ENCODE measurements at regions not wholly inside any gene's neighbourhood (a gene's known extent, or its start where the extent isn't known, plus 50 kb on each side); places are given as distances from the start of the nearest gene placed in this dataset.

DNA sequence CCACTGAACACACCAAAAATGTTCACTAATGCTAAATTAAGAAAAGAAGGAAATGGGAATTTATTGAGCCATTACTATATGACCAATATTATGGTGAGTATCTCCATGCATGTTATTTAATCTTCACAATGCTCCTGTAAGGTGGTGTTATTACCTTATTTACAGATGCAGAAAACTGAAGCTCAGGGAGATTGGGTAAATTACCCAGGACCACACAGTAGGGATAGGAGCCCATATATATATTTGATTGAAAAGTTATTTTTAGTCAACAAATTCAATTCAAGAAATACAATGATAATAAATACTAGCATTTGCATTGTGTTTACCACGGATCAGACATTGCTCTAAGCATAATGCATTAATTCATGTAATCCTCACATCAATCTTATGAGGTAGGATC is 202.2 kb upstream of the FBXO11 start:
- H3K27ac ChIP-seq (ENCODE audit: low read depth, low read length) = no peak overlapping the region
- intact Hi-C loops (cut with micrococcal nuclease) = loop anchor here in 1 of 2 donors (5.0 kb wide), 1 partner anchor 706 kb away; the partner anchor contains the start of gene MSH2

DNA sequence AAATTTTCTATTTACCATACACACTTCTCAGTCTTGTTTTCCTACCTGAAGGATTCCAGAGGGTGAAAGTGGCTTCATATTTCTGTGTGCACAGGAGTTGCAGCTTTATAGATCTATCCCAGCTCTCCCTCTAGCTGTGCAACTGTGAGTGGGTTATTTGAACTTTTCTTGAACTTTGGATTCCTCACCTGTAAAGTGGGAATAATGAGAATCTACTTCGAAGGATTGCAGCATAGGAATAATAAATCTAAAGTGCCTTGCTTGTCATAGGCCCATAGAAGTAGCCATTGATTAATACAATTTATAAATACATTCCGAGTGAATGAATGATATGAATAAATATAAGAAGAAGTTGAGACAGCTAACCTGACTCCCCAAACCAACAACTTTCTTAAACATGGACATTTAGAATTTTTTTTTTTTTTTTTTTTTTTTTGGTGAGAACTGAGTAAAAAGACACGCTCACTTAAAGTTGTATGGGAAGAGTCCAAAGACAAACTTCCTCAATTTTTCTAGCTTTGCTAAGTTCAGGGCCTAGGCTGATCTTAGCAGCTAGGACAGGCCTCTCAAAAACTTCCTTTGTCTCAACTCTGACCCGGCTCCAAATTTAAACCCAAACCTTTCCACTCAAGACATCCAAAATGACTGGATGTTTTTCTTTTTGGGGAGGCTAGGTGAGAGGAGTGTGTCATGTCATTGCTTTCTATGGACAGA is 203.3 kb upstream of the FBXO11 start:
- no peak overlapping the region for H3K4me3 Mint-ChIP-seq
- no peak for ATAC-seq
- peaks cover 14 to 41% (median 23%) of the 10 kb centered on the region in 7 donors for H3K4me1 Mint-ChIP-seq
- no peaks in the 10 kb centered on the region for H3K36me3 ChIP-seq (ENCODE audit: control insufficient read depth in 2 of 3, insufficient read depth in 3 of 3, low read length in 3 of 3)
- H3K27me3 ChIP-seq (ENCODE audit: control insufficient read depth in 2 of 2, insufficient read depth in 2 of 2, low read length in 2 of 2) = no peaks in the 10 kb centered on the region
- ChIA-PET POLR2A (no interaction called here), CTCF (interaction anchor here (0.6 to 2.4 kb wide), 5 partner anchors 214 to 316 kb away, joined by 3 to 11 read pairs (median 4); no protein-coding TSS in a partner anchor)
- H3K36me3 Mint-ChIP-seq = no peaks in the 10 kb centered on the region
- no peak overlapping the region for H3K27ac Mint-ChIP-seq
- H3K9me3 ChIP-seq (ENCODE audit: control insufficient read depth in 2 of 3, low read length in 3 of 3) = no peaks in the 10 kb centered on the region
- no peak overlapping the region for H3K27ac ChIP-seq (ENCODE audit: low read depth, low read length)
- no peak overlapping the region for H3K4me3 ChIP-seq (ENCODE audit: low read length)
- peaks cover 0 to 3% of the 10 kb centered on the region in 2 donors for H3K4me1 ChIP-seq (ENCODE audit: control insufficient read depth in 2 of 2, insufficient read depth in 2 of 2, low read length in 2 of 2)
- peaks cover 0 to 5% (median 0%) of the 10 kb centered on the region in 5 donors for H3K27me3 Mint-ChIP-seq
- intact Hi-C loops (cut with micrococcal nuclease) = loop anchor here in 1 of 2 donors (5.0 kb wide), 1 partner anchor 707 kb away; the partner anchor contains the start of gene MSH2
- H3K9me3 Mint-ChIP-seq = no peaks in the 10 kb centered on the region
- DNase-seq = no peak

More for the DNA sequence above, 202.2 kb upstream of the FBXO11 start:
- ATAC-seq = no peak
- no peak for DNase-seq
- Mint-ChIP-seq H3K4me1 (peaks cover 6 to 31% (median 17%) of the 10 kb centered on the region in 7 donors), H3K27ac (no peak overlapping the region), H3K27me3 (peaks cover 0 to 5% (median 0%) of the 10 kb centered on the region in 5 donors), H3K9me3 (no peaks in the 10 kb centered on the region), H3K36me3 (no peaks in the 10 kb centered on the region), H3K4me3 (no peak overlapping the region)
- Histone ChIP-seq H3K36me3 (ENCODE audit: control insufficient read depth in 2 of 3, insufficient read depth in 3 of 3, low read length in 3 of 3) (no peaks in the 10 kb centered on the region), H3K4me1 (ENCODE audit: control insufficient read depth in 2 of 2, insufficient read depth in 2 of 2, low read length in 2 of 2) (peaks cover 0 to 3% of the 10 kb centered on the region in 2 donors), H3K4me3 (ENCODE audit: low read length) (no peak overlapping the region), H3K27me3 (ENCODE audit: control insufficient read depth in 2 of 2, insufficient read depth in 2 of 2, low read length in 2 of 2) (no peaks in the 10 kb centered on the region), H3K9me3 (ENCODE audit: control insufficient read depth in 2 of 3, low read length in 3 of 3) (no peaks in the 10 kb centered on the region)
- ChIA-PET POLR2A (interaction anchor here (0.9 kb wide), 1 partner anchor 201 kb away, joined by 3 read pairs; no protein-coding TSS in a partner anchor), CTCF (interaction anchor here (0.5 to 2.4 kb wide), 6 partner anchors 202 to 773 kb away, joined by 3 to 27 read pairs (median 7); no protein-coding TSS in a partner anchor)

DNA sequence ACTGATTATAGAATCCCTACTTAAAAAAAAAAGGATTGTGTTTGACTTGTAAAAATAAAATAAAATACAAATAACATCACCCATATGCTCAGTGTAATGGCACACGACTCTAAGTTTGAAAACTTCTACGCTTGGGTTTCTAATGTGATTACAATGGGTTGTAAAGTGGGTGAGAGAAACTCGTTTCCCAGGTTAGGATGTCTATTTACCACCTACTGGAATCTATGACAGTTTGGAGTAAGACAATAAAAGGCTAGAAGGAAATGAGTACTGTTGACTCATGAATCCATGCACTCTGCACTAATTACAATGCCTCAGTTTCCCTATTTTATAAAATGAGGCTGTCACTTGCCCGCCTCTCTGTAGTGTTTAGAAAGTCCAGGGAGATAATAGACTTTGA is 204.0 kb upstream of the FOXN2 start:
- peak overlapping the region in 2 of 9 donors; percentile 41 to 83 for H3K27ac Mint-ChIP-seq
- POLR2A ChIA-PET = no interaction called here
- CTCF ChIA-PET = interaction anchor here (1.4 to 2.4 kb wide), 3 partner anchors 251 to 312 kb away, joined by 3 to 11 read pairs (median 10); no protein-coding TSS in a partner anchor

DNA sequence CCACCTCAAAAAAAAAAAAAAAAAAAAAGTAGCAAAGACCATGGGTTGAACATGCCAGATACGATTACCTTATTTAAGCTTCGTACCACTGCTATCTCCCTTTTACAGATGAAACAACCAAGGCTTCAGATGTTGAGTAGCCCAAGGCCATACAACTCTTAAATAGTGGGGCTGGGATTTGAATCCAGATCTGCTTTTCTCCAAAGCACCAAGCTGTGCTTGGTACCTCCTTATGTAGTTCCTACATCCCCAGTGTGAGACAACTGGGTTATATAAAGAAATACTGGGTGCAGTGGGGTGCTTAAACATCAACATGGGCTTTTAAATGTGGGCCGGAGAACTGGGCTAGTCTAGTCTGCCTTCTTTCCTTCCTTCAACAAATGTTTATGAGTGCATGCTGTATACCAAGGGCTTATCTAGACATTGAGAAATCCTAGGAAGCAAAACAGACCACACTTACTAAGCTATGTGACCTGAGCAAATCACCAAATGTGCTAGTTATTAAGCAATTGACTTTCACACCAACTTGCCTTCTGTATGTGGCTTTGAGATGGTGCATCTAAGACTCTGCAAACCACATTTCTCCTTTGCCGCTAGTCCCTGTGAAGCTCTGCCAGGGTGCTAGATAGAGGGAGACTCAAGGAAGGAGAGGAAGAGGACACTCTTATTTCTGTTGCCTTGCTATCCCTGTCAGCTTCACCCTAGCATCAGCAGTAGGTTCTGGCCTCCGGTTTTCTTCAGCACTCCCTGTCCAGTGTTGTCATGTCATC is 201.4 kb upstream of the FOXN2 start:
- Mint-ChIP-seq H3K27me3 (no peaks in the 10 kb centered on the region), H3K4me1 (peaks cover 4 to 29% (median 16%) of the 10 kb centered on the region in 7 donors), H3K36me3 (no peaks in the 10 kb centered on the region), H3K9me3 (no peaks in the 10 kb centered on the region), H3K4me3 (peak overlapping the region in 9 of 10 donors; percentile 8 to 91 (median 32)), H3K27ac (peak overlapping the region in 8 of 9 donors; percentile 21 to 82 (median 61))
- no peak overlapping the region for H3K4me3 ChIP-seq (ENCODE audit: low read length)
- no peaks in the 10 kb centered on the region for H3K27me3 ChIP-seq (ENCODE audit: control insufficient read depth in 2 of 2, insufficient read depth in 2 of 2, low read length in 2 of 2)
- ATAC-seq = peak; percentile 46
- POLR2A ChIA-PET = interaction anchor here (1.0 kb wide), 1 partner anchor 306 kb away, joined by 3 read pairs; no protein-coding TSS in a partner anchor
- no peaks in the 10 kb centered on the region for H3K9me3 ChIP-seq (ENCODE audit: control insufficient read depth in 2 of 3, low read length in 3 of 3)
- peaks cover 0 to 3% of the 10 kb centered on the region in 2 donors for H3K4me1 ChIP-seq (ENCODE audit: control insufficient read depth in 2 of 2, insufficient read depth in 2 of 2, low read length in 2 of 2)
- CTCF ChIA-PET = interaction anchor here (0.6 to 1.4 kb wide), 6 partner anchors 8 to 1582 kb away, joined by 3 to 8 read pairs (median 3); no protein-coding TSS in a partner anchor
- no peaks in the 10 kb centered on the region for H3K36me3 ChIP-seq (ENCODE audit: control insufficient read depth in 2 of 3, insufficient read depth in 3 of 3, low read length in 3 of 3)
- intact Hi-C loops (cut with micrococcal nuclease) = no loop called here
- no peak for DNase-seq
- no peak overlapping the region for H3K27ac ChIP-seq (ENCODE audit: low read depth, low read length)

More for the DNA sequence above, 204.0 kb upstream of the FOXN2 start:
- H3K36me3 Mint-ChIP-seq = no peaks in the 10 kb centered on the region
- H3K4me3 Mint-ChIP-seq = peak overlapping the region in 9 of 10 donors; percentile 88 to 93 (median 92)
- peaks cover 0 to 3% (median 0%) of the 10 kb centered on the region in 5 donors for H3K27me3 Mint-ChIP-seq
- Histone ChIP-seq H3K9me3 (ENCODE audit: control insufficient read depth in 2 of 3, low read length in 3 of 3) (no peaks in the 10 kb centered on the region), H3K4me1 (ENCODE audit: control insufficient read depth in 2 of 2, insufficient read depth in 2 of 2, low read length in 2 of 2) (peaks cover 0 to 3% of the 10 kb centered on the region in 2 donors), H3K36me3 (ENCODE audit: control insufficient read depth in 2 of 3, insufficient read depth in 3 of 3, low read length in 3 of 3) (no peaks in the 10 kb centered on the region), H3K27ac (ENCODE audit: low read depth, low read length) (no peak overlapping the region), H3K27me3 (ENCODE audit: control insufficient read depth in 2 of 2, insufficient read depth in 2 of 2, low read length in 2 of 2) (no peaks in the 10 kb centered on the region), H3K4me3 (ENCODE audit: low read length) (no peak overlapping the region)
- intact Hi-C loops (cut with micrococcal nuclease) = no loop called here
- no peak for ATAC-seq
- no peak for DNase-seq
- no peaks in the 10 kb centered on the region for H3K9me3 Mint-ChIP-seq
- H3K4me1 Mint-ChIP-seq = peaks cover 14 to 44% (median 23%) of the 10 kb centered on the region in 7 donors

DNA sequence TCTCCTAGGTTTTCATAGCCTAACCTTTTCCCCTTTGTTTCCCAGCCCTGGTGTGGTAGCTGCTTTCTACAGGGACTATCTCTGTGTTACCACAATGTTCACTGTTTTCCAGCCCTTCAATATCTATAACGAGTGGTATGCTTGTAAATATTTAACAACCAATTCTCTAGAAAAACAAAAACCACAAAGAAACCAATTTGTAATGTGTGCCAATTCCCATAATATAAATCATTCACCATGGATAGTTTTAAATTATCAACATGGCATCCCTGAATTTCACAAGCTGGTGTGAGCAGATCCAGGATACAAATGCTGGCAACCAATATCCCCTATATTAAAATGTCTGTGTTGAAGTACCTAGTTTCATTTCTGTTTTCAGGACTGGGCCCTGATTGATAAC is 200.7 kb upstream of the FOXN2 start:
- no peaks in the 10 kb centered on the region for H3K36me3 ChIP-seq (ENCODE audit: control insufficient read depth in 2 of 3, insufficient read depth in 3 of 3, low read length in 3 of 3)
- Mint-ChIP-seq H3K27me3 (no peaks in the 10 kb centered on the region), H3K27ac (peak overlapping the region in 6 of 9 donors; percentile 23 to 82 (median 64)), H3K4me3 (peak overlapping the region in 2 of 10 donors; percentile 8 to 38), H3K9me3 (no peaks in the 10 kb centered on the region), H3K36me3 (no peaks in the 10 kb centered on the region), H3K4me1 (peaks cover 4 to 29% (median 16%) of the 10 kb centered on the region in 7 donors)
- CTCF ChIA-PET = interaction anchor here (0.6 to 1.4 kb wide), 5 partner anchors 8 to 310 kb away, joined by 3 to 8 read pairs (median 3); no protein-coding TSS in a partner anchor
- H3K9me3 ChIP-seq (ENCODE audit: control insufficient read depth in 2 of 3, low read length in 3 of 3) = no peaks in the 10 kb centered on the region
- no peak overlapping the region for H3K27ac ChIP-seq (ENCODE audit: low read depth, low read length)
- H3K27me3 ChIP-seq (ENCODE audit: control insufficient read depth in 2 of 2, insufficient read depth in 2 of 2, low read length in 2 of 2) = no peaks in the 10 kb centered on the region
- DNase-seq (no peak), ATAC-seq (no peak)
- no peak overlapping the region for H3K4me3 ChIP-seq (ENCODE audit: low read length)
- peaks cover 0 to 3% of the 10 kb centered on the region in 2 donors for H3K4me1 ChIP-seq (ENCODE audit: control insufficient read depth in 2 of 2, insufficient read depth in 2 of 2, low read length in 2 of 2)
- POLR2A ChIA-PET = interaction anchor here (1.0 kb wide), 1 partner anchor 305 kb away, joined by 3 read pairs; no protein-coding TSS in a partner anchor
- intact Hi-C loops (cut with micrococcal nuclease) = no loop called here

DNA sequence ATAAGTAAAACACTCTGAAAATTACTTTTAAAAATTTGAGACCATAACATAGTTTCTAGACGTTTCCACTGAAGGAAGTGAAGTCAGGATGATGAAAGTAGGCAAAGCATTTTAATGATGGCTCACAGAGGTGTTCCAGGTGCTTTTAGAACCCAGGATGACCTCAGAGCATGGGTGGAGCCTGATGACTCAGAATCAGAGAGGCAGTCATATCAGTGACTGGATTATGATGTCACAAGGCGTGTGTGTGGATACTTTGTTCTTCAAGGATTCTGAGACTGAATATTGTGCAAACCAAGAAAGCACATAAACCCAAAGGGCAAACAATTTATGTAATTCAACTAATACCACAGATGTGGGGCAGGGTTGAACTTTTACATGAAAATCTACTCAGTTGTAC is 200.2 kb upstream of the FOXN2 start:
- no peak overlapping the region for H3K27ac ChIP-seq (ENCODE audit: low read depth, low read length)
- H3K4me3 Mint-ChIP-seq = no peak overlapping the region
- H3K36me3 Mint-ChIP-seq = no peaks in the 10 kb centered on the region
- ChIA-PET CTCF (interaction anchor here (1.4 kb wide), 1 partner anchor 310 kb away, joined by 8 read pairs; no protein-coding TSS in a partner anchor), POLR2A (no interaction called here)
- H3K27ac Mint-ChIP-seq = peak overlapping the region in 5 of 9 donors; percentile 11 to 82 (median 65)
- no peaks in the 10 kb centered on the region for H3K9me3 Mint-ChIP-seq
- H3K4me3 ChIP-seq (ENCODE audit: low read length) = no peak overlapping the region
- H3K9me3 ChIP-seq (ENCODE audit: control insufficient read depth in 2 of 3, low read length in 3 of 3) = no peaks in the 10 kb centered on the region
- DNase-seq (peak in 2 of 9 donors; percentile 37 to 60), ATAC-seq (peak; percentile 56)
- H3K4me1 Mint-ChIP-seq = peaks cover 4 to 29% (median 16%) of the 10 kb centered on the region in 7 donors
- peaks cover 0 to 3% of the 10 kb centered on the region in 2 donors for H3K4me1 ChIP-seq (ENCODE audit: control insufficient read depth in 2 of 2, insufficient read depth in 2 of 2, low read length in 2 of 2)
- H3K36me3 ChIP-seq (ENCODE audit: control insufficient read depth in 2 of 3, insufficient read depth in 3 of 3, low read length in 3 of 3) = no peaks in the 10 kb centered on the region
- H3K27me3 ChIP-seq (ENCODE audit: control insufficient read depth in 2 of 2, insufficient read depth in 2 of 2, low read length in 2 of 2) = no peaks in the 10 kb centered on the region
- no peaks in the 10 kb centered on the region for H3K27me3 Mint-ChIP-seq
- intact Hi-C loops (cut with micrococcal nuclease) = no loop called here

Measured in naive thymus-derived CD4-positive, alpha-beta T cell (primary cell).